HCT116 (cell line): ENCODE measurements at regions not wholly inside any gene's neighbourhood (a gene's known extent, or its start where the extent isn't known, plus 50 kb on each side); places are given as distances from the start of the nearest gene placed in this dataset.

Experiments
- ATAC-seq: fragments of 200-7000 bp; cut with Tn5 transposase; 2 replicates; pipeline ENCODE4 v1.9.1; 2020; ENCODE audit warnings: mild to moderate bottlenecking, moderate library complexity
- BruUV-seq: library from RNA; stranded (reverse); fragments of 400-500 nt; replicated peaks from 2 replicates; lab custom pipeline; 2021; lab: Mats Ljungman, UMichigan
- CTCF ChIA-PET: fragments of 300-600 bp; sonication (Branson Sonifier 250); formaldehyde crosslinking; loops from one replicate; lab custom pipeline; 2021; ENCODE audit warnings: antibody characterized with exemption; lab: Charles Lee
- POLR2A ChIA-PET: fragments of 300-600, 350-600 bp; sonication (Branson Sonifier 250); formaldehyde crosslinking; loops from one replicate; lab custom pipeline; 2021; ENCODE audit warnings: antibody characterized with exemption; lab: Charles Lee
- RAD21 ChIA-PET, 2 experiments: fragments of 300-600 bp; sonication (Branson Sonifier 250); formaldehyde crosslinking; loops; one replicate each; lab custom pipeline; 2023; ENCODE audit warnings: low total read pairs in 2 of 2; ENCODE audit not compliant: uncharacterized antibody in 2 of 2, unreplicated experiment in 2 of 2, low non-redundant PET in 1 of 2; lab: Charles Lee
- DNase-seq: peaks from one replicate; pipeline ENCODE4 v3.0.0-alpha.2; 2010; ENCODE audit warnings: low read depth, low spot score
- H2AFZ ChIP-seq: fragments of 200-600 bp; shearing (Covaris generic), sonication (generic); 2 replicates; pipeline ENCODE4 v1.6.1; 2017; ENCODE audit warnings: low read depth, mixed run types, mixed read lengths, antibody characterized with exemption, low read length; ENCODE audit not compliant: poor library complexity, severe bottlenecking
- H3K27ac ChIP-seq: 2 replicates; pipeline ENCODE4 v1.5.1; 2012; ENCODE audit warnings: low read depth, low read length
- H3K27me3 ChIP-seq: fragments of 200-600 bp; sonication (generic); 2 replicates; pipeline ENCODE4 v1.6.1; 2016; ENCODE audit warnings: mixed run types, low read length, mixed read lengths; ENCODE audit not compliant: insufficient read depth
- H3K36me3 ChIP-seq, 2 experiments: fragments of 200-500 bp in 1 of 2; fragments of 200-600 bp in 1 of 2; sonication (Bioruptor generic) in 1 of 2; sonication (generic) in 1 of 2; 2 replicates each; pipeline versions ENCODE4 v1.5.1 to v1.6.1; 2014 to 2016; ENCODE audit warnings: low read length in 2 of 2, inconsistent platforms in 1 of 2, mixed read lengths in 1 of 2, mixed run types in 1 of 2; ENCODE audit not compliant: insufficient read depth in 2 of 2, control insufficient read depth in 1 of 2
- H3K4me1 ChIP-seq, 2 experiments: fragments of 200-600 bp in 1 of 2; sonication (generic) in 1 of 2; 2 replicates each; pipeline versions ENCODE4 v1.5.1 to v1.6.1; 2012 to 2017; ENCODE audit warnings: low read length in 2 of 2, inconsistent platforms in 1 of 2, mild to moderate bottlenecking in 1 of 2, mixed read lengths in 1 of 2, mixed run types in 1 of 2, moderate library complexity in 1 of 2; ENCODE audit not compliant: insufficient read depth in 2 of 2, control insufficient read depth in 1 of 2
- H3K4me2 ChIP-seq: fragments of 200-600 bp; sonication (generic); 2 replicates; pipeline ENCODE4 v1.6.1; 2017; ENCODE audit warnings: mixed run types, low read length, mixed read lengths
- H3K4me3 ChIP-seq, 2 experiments: fragments of 200-600 bp in 1 of 2; sonication (generic) in 1 of 2; replicated peaks in 1 of 2; 2 replicates each; pipeline ENCODE4 v1.5.1; 2011 to 2016; ENCODE audit warnings: low read length in 2 of 2, control low read depth in 1 of 2, low read depth in 1 of 2, mild to moderate bottlenecking in 1 of 2, mixed read lengths in 1 of 2, mixed run types in 1 of 2
- H3K79me2 ChIP-seq: fragments of 200-600 bp; sonication (generic); 2 replicates; pipeline ENCODE4 v1.6.1; 2017; ENCODE audit warnings: mild to moderate bottlenecking, mixed run types, low read length, moderate library complexity, mixed read lengths; ENCODE audit not compliant: insufficient read depth
- H3K9ac ChIP-seq: fragments of 200-600 bp; sonication (generic); 2 replicates; pipeline ENCODE4 v1.6.1; 2016; ENCODE audit warnings: low read length, mixed read lengths
- H3K9me2 ChIP-seq: fragments of 200-600 bp; sonication (generic), shearing (Covaris generic); 2 replicates; pipeline ENCODE4 v1.6.1; 2017; ENCODE audit warnings: mixed run types, mild to moderate bottlenecking, moderate library complexity; ENCODE audit not compliant: insufficient read depth
- H3K9me3 ChIP-seq, 2 experiments: fragments of 200-500 bp in 1 of 2; fragments of 200-600 bp in 1 of 2; sonication (Bioruptor generic) in 1 of 2; sonication (generic) in 1 of 2; 2 replicates each; pipeline ENCODE4 v1.6.1; 2014 to 2017; ENCODE audit warnings: low read length in 2 of 2, mixed read lengths in 2 of 2, inconsistent platforms in 1 of 2, low read depth in 1 of 2, mild to moderate bottlenecking in 1 of 2, mixed run types in 1 of 2, moderate library complexity in 1 of 2; ENCODE audit not compliant: control insufficient read depth in 1 of 2, insufficient read depth in 1 of 2
- H4K20me1 ChIP-seq: fragments of 200-600 bp; sonication (generic), shearing (Covaris generic); 2 replicates; pipeline ENCODE4 v1.6.1; 2017; ENCODE audit warnings: mixed run types, mild to moderate bottlenecking, moderate library complexity; ENCODE audit not compliant: insufficient read depth
- CBX3 ChIP-seq: IDR thresholded peaks from 2 replicates; pipeline ENCODE4 v1.6.1; 2012; ENCODE audit warnings: low read depth
- CEBPB ChIP-seq: IDR thresholded peaks from 2 replicates; pipeline ENCODE4 v1.6.1; 2012; ENCODE audit warnings: low read depth
- EZH2 ChIP-seq: fragments of 200-600 bp; sonication (generic); IDR thresholded peaks from 2 replicates; pipeline ENCODE4 v1.6.1; 2017; ENCODE audit warnings: antibody characterized with exemption, mixed run types
- JUND ChIP-seq: IDR thresholded peaks from 2 replicates; pipeline ENCODE4 v1.6.1; 2012
- POLR2A ChIP-seq: IDR thresholded peaks from 2 replicates; pipeline ENCODE4 v1.7.0; 2011; ENCODE audit warnings: borderline replicate concordance; ENCODE audit not compliant: insufficient read depth, insufficient read length; ENCODE audit errors: extremely low read depth
- POLR2AphosphoS5 ChIP-seq: IDR thresholded peaks from 2 replicates; pipeline ENCODE4 v1.6.1; 2011; ENCODE audit warnings: mild to moderate bottlenecking, low read depth, low read length, moderate library complexity
- RAD21 ChIP-seq: IDR thresholded peaks from 2 replicates; pipeline ENCODE4 v1.6.1; 2012; ENCODE audit warnings: low read depth, mild to moderate bottlenecking
- SP1 ChIP-seq: IDR thresholded peaks from 2 replicates; pipeline ENCODE4 v1.6.1; 2012; ENCODE audit warnings: low read depth
- SRF ChIP-seq: IDR thresholded peaks from 2 replicates; pipeline ENCODE4 v1.6.1; 2012; ENCODE audit warnings: low read depth
- TCF7L2 ChIP-seq: IDR thresholded peaks from 2 replicates; pipeline ENCODE4 v1.7.0; 2011; ENCODE audit warnings: borderline replicate concordance, inconsistent platforms; ENCODE audit not compliant: insufficient read depth, insufficient read length; ENCODE audit errors: extremely low read depth
- YY1 ChIP-seq: IDR thresholded peaks from 2 replicates; pipeline ENCODE4 v1.6.1; 2011; ENCODE audit warnings: low read length, low read depth, moderate library complexity, mild to moderate bottlenecking; ENCODE audit not compliant: insufficient replicate concordance; ENCODE audit errors: extremely low read depth
- intact Hi-C: fragments of 100-400 bp; cut with micrococcal nuclease; formaldehyde crosslinking; loops from 2 replicates; pipeline ENCODE4 v1.10.0; 2022
- TF ChIP-seq, protein P1 (sequence below): IDR thresholded peaks from 2 replicates; pipeline ENCODE4 v1.6.1; 2012
- TF ChIP-seq, protein P2 (sequence below): IDR thresholded peaks from 2 replicates; pipeline ENCODE4 v1.6.1; 2012; ENCODE audit warnings: low read depth

DNA sequence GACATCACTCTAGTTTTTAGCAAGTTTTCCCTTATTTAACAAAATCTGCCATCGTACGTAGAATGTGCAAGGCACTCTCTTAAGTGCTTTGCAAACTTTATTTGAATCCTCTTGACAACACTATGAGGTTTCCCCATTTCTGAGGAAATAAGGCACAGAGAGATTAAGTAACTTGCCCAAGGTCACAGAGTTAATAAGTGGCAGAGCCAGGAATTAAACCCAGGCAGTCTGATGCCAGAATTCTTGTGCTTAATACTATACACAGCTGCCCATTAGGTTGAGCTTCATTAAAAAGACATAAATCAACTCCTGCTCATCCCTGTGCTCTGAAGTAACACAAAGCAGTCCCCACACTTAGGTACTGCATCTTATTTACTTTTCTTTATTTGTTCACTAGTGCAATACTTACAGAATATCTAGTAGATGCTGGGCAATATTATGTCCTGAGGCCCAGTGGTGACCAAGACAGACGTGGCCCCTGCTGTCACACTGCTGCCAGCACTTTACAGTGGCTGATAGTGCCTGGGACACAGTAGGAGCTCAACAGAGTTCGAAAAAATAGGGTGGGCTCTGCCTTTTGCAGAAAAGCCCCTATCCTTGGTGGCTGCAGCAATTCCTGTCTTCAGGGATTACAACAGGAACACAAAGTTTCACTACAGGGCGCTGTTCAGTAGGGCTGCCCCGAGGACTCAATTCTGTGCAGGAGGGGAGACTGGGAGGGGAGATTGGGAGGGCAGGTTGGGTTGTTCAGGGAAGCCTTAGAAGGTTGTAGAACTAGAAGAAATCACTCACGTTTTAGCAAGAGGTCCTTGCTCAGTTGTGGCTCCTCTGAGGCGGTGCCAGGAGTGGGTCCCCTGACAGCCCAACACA lies 138.3 kb upstream of the TPM1 start:
- BruUV-seq, result no TSS peak

More for the DNA sequence above, 138.3 kb upstream of the TPM1 start:
- no peak for DNase-seq
- Histone ChIP-seq H3K4me2 (no peak overlapping the region), H3K27ac (no peak overlapping the region), H3K4me1 (peaks cover 0 to 4% of the 10 kb centered on the region in 2 experiments; a peak in 2 of 4 replicates), H3K9ac (no peak overlapping the region), H4K20me1 (no peaks in the 10 kb centered on the region), H3K9me3 (no peaks in the 10 kb centered on the region), H2AFZ (no peak overlapping the region)
- intact Hi-C loops, result no loop called here
- TF ChIP-seq SP1, result no peak
- no peak for TF ChIP-seq EZH2
- no peak for TF ChIP-seq RAD21
- TF ChIP-seq POLR2A, result no peak
- no peak for TF ChIP-seq SRF
- TF ChIP-seq, protein P1, sequence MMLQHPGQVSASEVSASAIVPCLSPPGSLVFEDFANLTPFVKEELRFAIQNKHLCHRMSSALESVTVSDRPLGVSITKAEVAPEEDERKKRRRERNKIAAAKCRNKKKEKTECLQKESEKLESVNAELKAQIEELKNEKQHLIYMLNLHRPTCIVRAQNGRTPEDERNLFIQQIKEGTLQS, result no peak
- no peak for TF ChIP-seq POLR2AphosphoS5
- TF ChIP-seq, protein P2, sequence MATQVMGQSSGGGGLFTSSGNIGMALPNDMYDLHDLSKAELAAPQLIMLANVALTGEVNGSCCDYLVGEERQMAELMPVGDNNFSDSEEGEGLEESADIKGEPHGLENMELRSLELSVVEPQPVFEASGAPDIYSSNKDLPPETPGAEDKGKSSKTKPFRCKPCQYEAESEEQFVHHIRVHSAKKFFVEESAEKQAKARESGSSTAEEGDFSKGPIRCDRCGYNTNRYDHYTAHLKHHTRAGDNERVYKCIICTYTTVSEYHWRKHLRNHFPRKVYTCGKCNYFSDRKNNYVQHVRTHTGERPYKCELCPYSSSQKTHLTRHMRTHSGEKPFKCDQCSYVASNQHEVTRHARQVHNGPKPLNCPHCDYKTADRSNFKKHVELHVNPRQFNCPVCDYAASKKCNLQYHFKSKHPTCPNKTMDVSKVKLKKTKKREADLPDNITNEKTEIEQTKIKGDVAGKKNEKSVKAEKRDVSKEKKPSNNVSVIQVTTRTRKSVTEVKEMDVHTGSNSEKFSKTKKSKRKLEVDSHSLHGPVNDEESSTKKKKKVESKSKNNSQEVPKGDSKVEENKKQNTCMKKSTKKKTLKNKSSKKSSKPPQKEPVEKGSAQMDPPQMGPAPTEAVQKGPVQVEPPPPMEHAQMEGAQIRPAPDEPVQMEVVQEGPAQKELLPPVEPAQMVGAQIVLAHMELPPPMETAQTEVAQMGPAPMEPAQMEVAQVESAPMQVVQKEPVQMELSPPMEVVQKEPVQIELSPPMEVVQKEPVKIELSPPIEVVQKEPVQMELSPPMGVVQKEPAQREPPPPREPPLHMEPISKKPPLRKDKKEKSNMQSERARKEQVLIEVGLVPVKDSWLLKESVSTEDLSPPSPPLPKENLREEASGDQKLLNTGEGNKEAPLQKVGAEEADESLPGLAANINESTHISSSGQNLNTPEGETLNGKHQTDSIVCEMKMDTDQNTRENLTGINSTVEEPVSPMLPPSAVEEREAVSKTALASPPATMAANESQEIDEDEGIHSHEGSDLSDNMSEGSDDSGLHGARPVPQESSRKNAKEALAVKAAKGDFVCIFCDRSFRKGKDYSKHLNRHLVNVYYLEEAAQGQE, result no peak
- TF ChIP-seq JUND, result no peak
- TF ChIP-seq TCF7L2, result no peak
- no peak for TF ChIP-seq YY1
- TF ChIP-seq CEBPB, result no peak
- TF ChIP-seq CBX3, result no peak
- TF ChIP-seq, all 23 proteins: peak for 0
- Histone ChIP-seq H3K4me3 (no peak overlapping the region), H3K27me3 (no peaks in the 10 kb centered on the region), H3K9me2 (no peaks in the 10 kb centered on the region), H3K79me2 (no peaks in the 10 kb centered on the region), H3K36me3 (no peaks in the 10 kb centered on the region)
- ChIA-PET POLR2A (no interaction called here), RAD21 (no interaction called here), CTCF (no interaction called here)
- no peak for ATAC-seq
